Stimulated activated CD4-positive, alpha-beta T cell treated with anti-CD3 and anti-CD28 coated beads, Interleukin-12 subunit alpha, Interleukin-12 subunit beta, amount 100 ng/mL, for 4 hours (primary cell): ENCODE measurements at regions not wholly inside any gene's neighbourhood (a gene's known extent, or its start where the extent isn't known, plus 50 kb on each side); places are given as distances from the start of the nearest gene placed in this dataset.

Experiments
- DNase-seq: peaks from one replicate; pipeline ENCODE4 v3.0.0-alpha.2; 2020

- no peak for DNase-seq
These were observed 301.9 kb upstream of the SALL3 start for GRCh38 chr18:78677483-78678317.

- DNase-seq: no peak
These were observed 301.3 kb upstream of the SALL3 start for GRCh38 chr18:78678318-78678695.

GRCh38 chr18:78679031-78679430 is 300.6 kb upstream of the SALL3 start:
- DNase-seq: no peak

- DNase-seq: no peak
These were observed 299.9 kb upstream of the SALL3 start for GRCh38 chr18:78679613-78680260.

- no peak for DNase-seq
These were observed 298.2 kb upstream of the SALL3 start for GRCh38 chr18:78681396-78681795.

- no peak for DNase-seq
These were observed 297.7 kb upstream of the SALL3 start for GRCh38 chr18:78681934-78682333.

GRCh38 chr18:78682716-78683115 is 296.9 kb upstream of the SALL3 start:
- no peak for DNase-seq

- no peak for DNase-seq
These were observed 296.2 kb upstream of the SALL3 start for GRCh38 chr18:78683191-78684010.

GRCh38 chr18:78685250-78685979 is 294.2 kb upstream of the SALL3 start:
- no peak for DNase-seq

- DNase-seq: no peak
These were observed 293.6 kb upstream of the SALL3 start for GRCh38 chr18:78685980-78686530.

GRCh38 chr18:78686976-78687685 is 292.5 kb upstream of the SALL3 start:
- DNase-seq: no peak

GRCh38 chr18:78687736-78688135 is 291.9 kb upstream of the SALL3 start:
- DNase-seq: no peak

- no peak for DNase-seq
These were observed 291.4 kb upstream of the SALL3 start for GRCh38 chr18:78688249-78688648.

- DNase-seq: no peak
These were observed 290.7 kb upstream of the SALL3 start for GRCh38 chr18:78688916-78689315.

GRCh38 chr18:78689606-78690005 is 290.0 kb upstream of the SALL3 start:
- DNase-seq: no peak

- DNase-seq: no peak
These were observed 287.5 kb upstream of the SALL3 start for GRCh38 chr18:78692105-78692504.

GRCh38 chr18:78693429-78693828 is 286.2 kb upstream of the SALL3 start:
- DNase-seq: no peak

- no peak for DNase-seq
These were observed 282.8 kb upstream of the SALL3 start for GRCh38 chr18:78696698-78697435.

- DNase-seq: no peak
These were observed 282.2 kb upstream of the SALL3 start for GRCh38 chr18:78697446-78697845.

GRCh38 chr18:78698914-78699313 is 280.7 kb upstream of the SALL3 start:
- DNase-seq: no peak

GRCh38 chr18:78699499-78699898 is 280.1 kb upstream of the SALL3 start:
- no peak for DNase-seq
